Prostate gland (tissue), 2 donors: ENCODE measurements at regions not wholly inside any gene's neighbourhood (a gene's known extent, or its start where the extent isn't known, plus 50 kb on each side); places are given as distances from the start of the nearest gene placed in this dataset.

ENCODE experiments used
- DNase-seq: peaks from one replicate; pipeline ENCODE4 v3.0.0-alpha.2; 2019; ENCODE audit warnings: low spot score
- H3K27ac ChIP-seq, 2 donors: fragments of 200-600 bp; sonication (generic); 2 replicates each; pipeline ENCODE4 v1.5.1; 2017 to 2019
- H3K27me3 ChIP-seq: fragments of 200-600 bp; sonication (generic); replicated peaks from 2 replicates; pipeline ENCODE4 v1.5.1; 2019; ENCODE audit not compliant: insufficient read depth
- H3K36me3 ChIP-seq, 2 donors: fragments of 200-600 bp; sonication (generic); 1 replicate in 1 of 2; 2 replicates in 1 of 2; pipeline versions ENCODE4 v1.5.1 to v1.8.1; 2017 to 2019
- H3K4me1 ChIP-seq: fragments of 200-600 bp; sonication (generic); replicated peaks from 2 replicates; pipeline ENCODE4 v1.5.1; 2019
- H3K4me3 ChIP-seq, 2 donors: fragments of 200-600 bp; sonication (generic); 2 replicates each; pipeline ENCODE4 v1.5.1; 2017 to 2019
- H3K9me3 ChIP-seq: fragments of 200-600 bp; sonication (generic); 2 replicates; pipeline ENCODE4 v1.5.1; 2017
- CTCF ChIP-seq, 4 experiments: fragments of 200-600 bp in 2 of 4; fragments of 450-650 bp in 2 of 4; sonication (generic) in 2 of 4; IDR thresholded peaks; 1 replicate in 3 of 4; 2 replicates in 1 of 4; pipeline ENCODE4 v1.5.1; 2016 to 2019; ENCODE audit warnings: antibody characterized with exemption in 4 of 4, mild to moderate bottlenecking in 2 of 4, moderate library complexity in 2 of 4
- POLR2A ChIP-seq: fragments of 450-650 bp; IDR thresholded peaks from one replicate; pipeline ENCODE4 v1.6.1; 2016; ENCODE audit warnings: antibody characterized with exemption, mild to moderate bottlenecking
- POLR2AphosphoS5 ChIP-seq: sonication (generic); formaldehyde crosslinking; IDR thresholded peaks from one replicate; pipeline ENCODE4 v1.6.1; 2017; ENCODE audit warnings: antibody characterized with exemption
- WGBS: methylation state at CpG from one replicate; pipeline ENCODE4 v1.1.5; 2018; 5-methylcytosine and 5-hydroxymethylcytosine counted together
- intact Hi-C: fragments of 100-400 bp; cut with DNase I; formaldehyde crosslinking; loops from one replicate; pipeline ENCODE4 v1.14.2; 2022

DNA sequence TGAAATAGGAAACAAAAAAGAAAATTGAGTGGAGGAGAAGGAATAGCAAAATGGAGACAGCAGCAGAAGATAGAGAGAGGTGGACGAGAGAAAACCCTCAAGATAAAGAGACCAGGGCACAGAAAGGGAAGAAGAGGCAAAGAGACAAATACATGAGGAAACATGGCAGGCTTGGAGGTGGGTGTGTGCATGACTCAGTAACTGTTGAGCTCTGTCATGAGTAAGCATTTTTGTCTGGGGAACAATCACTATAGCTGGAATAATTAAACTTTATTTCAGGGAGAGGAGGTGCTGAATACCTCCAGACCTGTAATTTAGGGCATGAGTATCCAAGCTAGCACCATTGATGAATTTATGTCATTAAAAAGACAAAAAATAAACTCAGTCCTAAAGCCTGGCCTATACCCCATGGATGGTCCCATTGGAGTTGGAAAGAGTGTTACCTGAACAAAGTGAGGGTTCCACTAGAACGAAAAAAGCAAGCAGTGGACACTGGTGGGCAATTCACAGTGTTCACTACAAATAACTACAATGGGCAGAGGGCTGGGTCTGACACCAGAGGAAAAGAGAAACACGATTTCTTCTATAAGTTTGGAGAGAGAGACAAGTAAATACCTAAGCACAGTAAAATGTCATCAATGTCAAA lies 145.5 kb downstream of the ADCYAP1 start:
- intact Hi-C loops = no loop called here
- Histone ChIP-seq H3K4me3 (no peak overlapping the region), H3K4me1 (no peaks in the 10 kb centered on the region), H3K27ac (no peak overlapping the region), H3K36me3 (no peaks in the 10 kb centered on the region), H3K9me3 (no peaks in the 10 kb centered on the region), H3K27me3 (no peaks in the 10 kb centered on the region)
- no peak for TF ChIP-seq CTCF (IDR thresholded peaks at IDR 0.05)
- TF ChIP-seq POLR2AphosphoS5 = no peak
- no peak for TF ChIP-seq POLR2A
- 69% methylated on average over 3 of the region's 3 CpGs for WGBS
- DNase-seq = no peak

GRCh38 chr18:1052301-1052700 lies 147.6 kb downstream of the ADCYAP1 start:
- no peak overlapping the region for H3K4me3 ChIP-seq
- DNase-seq = no peak
- no peaks in the 10 kb centered on the region for H3K9me3 ChIP-seq
- intact Hi-C loops = no loop called here
- H3K36me3 ChIP-seq = no peaks in the 10 kb centered on the region
- H3K27ac ChIP-seq = no peak overlapping the region
- TF ChIP-seq POLR2A (no peak), POLR2AphosphoS5 (no peak), CTCF (IDR thresholded peaks at IDR 0.05) (no peak)
- H3K4me1 ChIP-seq = no peaks in the 10 kb centered on the region
- H3K27me3 ChIP-seq = no peaks in the 10 kb centered on the region

- Histone ChIP-seq H3K27ac (no peak overlapping the region), H3K4me1 (no peaks in the 10 kb centered on the region), H3K9me3 (no peaks in the 10 kb centered on the region), H3K27me3 (no peaks in the 10 kb centered on the region), H3K36me3 (no peaks in the 10 kb centered on the region), H3K4me3 (no peak overlapping the region)
- intact Hi-C loops = no loop called here
- 49% methylated on average over 5 of the region's 5 CpGs for WGBS
- no peak for TF ChIP-seq POLR2A
- DNase-seq = no peak
These were observed 149.0 kb downstream of the ADCYAP1 start for GRCh38 chr18:1053331-1054315.

DNA sequence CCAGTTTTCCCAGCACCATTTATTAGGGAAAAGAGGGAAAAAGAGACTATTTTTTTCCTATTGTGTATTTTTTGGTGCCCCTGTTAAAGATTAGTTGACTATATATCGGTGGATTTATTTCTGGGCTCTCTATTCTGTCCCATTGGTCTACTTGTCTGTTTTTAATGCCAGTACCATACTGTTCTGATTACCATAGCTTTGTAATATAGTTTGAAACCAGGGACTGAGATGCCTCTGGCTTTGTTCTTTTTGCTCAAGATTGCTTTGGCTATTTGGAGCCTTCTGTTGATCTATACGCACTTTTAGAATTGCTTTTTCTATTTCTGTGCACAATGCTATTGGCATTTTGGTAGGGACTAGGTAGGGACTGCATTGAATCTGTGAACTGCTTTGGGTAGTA lies 151.7 kb downstream of the ADCYAP1 start:
- WGBS = 91% methylated on average over 2 of the region's 2 CpGs
- Histone ChIP-seq H3K27me3 (no peaks in the 10 kb centered on the region), H3K9me3 (no peaks in the 10 kb centered on the region), H3K4me3 (no peak overlapping the region), H3K27ac (no peak overlapping the region), H3K4me1 (no peaks in the 10 kb centered on the region), H3K36me3 (no peaks in the 10 kb centered on the region)
- no peak for DNase-seq
- TF ChIP-seq CTCF (IDR thresholded peaks at IDR 0.05) = no peak
- no peak for TF ChIP-seq POLR2AphosphoS5
- intact Hi-C loops = no loop called here

DNA sequence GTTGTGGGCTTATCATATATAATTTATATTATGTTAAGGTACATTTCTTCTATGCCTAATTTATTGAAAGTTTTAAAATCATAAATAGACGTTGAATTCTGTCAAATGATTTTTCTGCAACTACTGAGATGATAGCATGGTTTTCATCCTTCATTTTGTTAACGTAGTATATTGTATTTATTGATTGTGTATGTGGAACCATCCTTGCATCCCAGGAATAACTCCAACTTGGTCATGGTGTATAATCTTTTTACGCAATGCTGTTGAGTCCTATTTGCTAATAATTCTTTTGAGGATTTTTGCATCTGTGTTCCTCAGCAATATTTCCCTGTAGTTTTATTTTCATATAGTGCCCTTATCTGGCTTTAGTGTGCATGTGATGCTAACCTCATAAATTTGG lies 152.7 kb downstream of the ADCYAP1 start:
- no peak for DNase-seq
- H3K36me3 ChIP-seq = no peaks in the 10 kb centered on the region
- no peak overlapping the region for H3K27ac ChIP-seq
- H3K4me1 ChIP-seq = no peaks in the 10 kb centered on the region
- TF ChIP-seq POLR2A (no peak), CTCF (IDR thresholded peaks at IDR 0.05) (no peak), POLR2AphosphoS5 (no peak)
- 96% methylated on average over 3 of the region's 3 CpGs for WGBS
- H3K27me3 ChIP-seq = no peaks in the 10 kb centered on the region
- intact Hi-C loops = no loop called here
- H3K9me3 ChIP-seq = no peaks in the 10 kb centered on the region
- no peak overlapping the region for H3K4me3 ChIP-seq
